Stimulated activated CD8-positive, alpha-beta memory T cell treated with anti-CD3 and anti-CD28 coated beads, Interleukin-4, amount 100 ng/mL, for 4 hours (primary cell): ENCODE measurements at regions not wholly inside any gene's neighbourhood (a gene's known extent, or its start where the extent isn't known, plus 50 kb on each side); places are given as distances from the start of the nearest gene placed in this dataset.
"Not testable (repeated sequence)": the region's sequence is repeated elsewhere in the genome, so short reads cannot be mapped to it uniquely, and the experiment has no call there.

Experiments used
- DNase-seq, 2 donors: peaks; one replicate each; pipeline ENCODE4 v3.0.0-alpha.2; 2020; ENCODE audit warnings: low read depth in 2 of 2, low spot score in 1 of 2

DNA sequence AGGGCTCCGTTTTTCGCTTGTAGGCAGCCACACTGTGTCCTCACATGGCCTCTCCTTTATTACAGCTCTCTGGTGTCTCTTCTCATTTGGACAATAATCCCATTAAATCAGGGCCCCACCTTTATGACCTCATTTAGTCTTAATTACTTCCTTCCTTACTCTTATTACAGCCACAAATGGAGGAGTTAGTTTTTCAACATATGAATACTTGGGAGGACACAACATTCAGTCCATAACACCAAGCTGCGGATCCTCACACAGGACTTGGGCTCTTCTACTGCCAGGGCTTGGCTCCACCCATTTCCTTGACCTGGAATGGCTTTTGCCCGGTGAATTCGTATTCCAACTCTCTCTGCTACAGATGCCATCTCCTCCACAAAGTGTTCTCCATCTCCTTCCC lies 74.3 kb upstream of the SLC7A14 start:
- no peak for DNase-seq

DNA sequence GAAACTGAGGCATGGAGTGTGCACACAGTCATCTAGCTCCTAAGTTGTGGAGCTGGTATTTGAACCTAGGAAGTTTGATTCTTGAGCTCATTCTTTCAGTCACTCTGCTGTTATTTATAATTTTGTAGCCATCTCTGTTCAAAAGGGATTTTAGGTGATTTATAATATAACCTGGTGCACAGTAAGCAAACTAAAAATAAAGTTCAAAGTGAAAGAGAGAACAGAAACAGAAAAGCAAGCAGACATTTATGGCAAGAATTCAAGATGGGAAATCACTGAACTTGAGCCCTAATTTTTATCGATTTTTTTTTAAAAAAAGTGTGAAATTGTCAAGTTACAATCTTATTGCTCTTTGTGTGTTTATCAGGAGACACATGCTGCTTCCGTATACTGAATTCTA lies 71.4 kb upstream of the SLC7A14 start:
- DNase-seq: no peak

DNA sequence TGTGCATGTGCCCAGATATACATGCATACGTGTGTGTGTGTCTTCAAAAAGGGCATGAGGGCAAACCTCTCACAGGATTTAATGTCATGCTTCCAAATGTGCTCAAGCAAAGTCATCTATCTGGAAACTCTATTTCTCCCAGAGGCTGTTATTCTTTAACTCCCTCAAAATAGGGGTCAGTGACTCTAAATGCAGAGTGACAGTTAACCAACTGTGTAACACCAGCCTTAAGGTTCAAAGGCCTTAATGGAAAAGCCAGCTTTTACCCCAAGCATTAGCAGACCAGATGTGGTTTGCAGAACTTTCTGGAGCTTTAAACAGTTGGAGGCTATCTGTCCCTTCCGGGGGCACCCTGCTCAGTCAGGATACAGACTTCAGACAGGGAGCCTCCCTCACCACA lies 70.4 kb upstream of the SLC7A14 start:
- no peak for DNase-seq

DNA sequence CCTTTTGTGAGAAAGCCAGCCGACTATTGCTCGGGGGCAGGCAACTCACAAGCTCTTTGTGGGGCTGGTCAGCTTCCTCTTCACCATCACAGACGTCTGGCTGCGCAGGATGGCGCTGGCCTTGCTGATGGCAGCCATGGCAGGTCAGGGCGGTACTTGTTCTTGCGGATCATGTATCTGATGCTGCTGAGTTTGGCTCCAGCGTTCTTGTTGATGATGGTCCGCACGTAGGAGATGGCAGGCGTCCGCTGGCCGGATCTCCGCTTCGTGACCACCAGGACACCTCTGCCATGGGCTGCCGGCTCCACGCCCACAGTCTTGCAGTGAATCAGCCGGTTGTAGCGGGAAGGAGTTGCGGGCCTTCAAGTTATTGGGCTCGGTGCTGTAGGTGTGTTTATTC lies 67.9 kb upstream of the SLC7A14 start:
- DNase-seq: no peak

DNA sequence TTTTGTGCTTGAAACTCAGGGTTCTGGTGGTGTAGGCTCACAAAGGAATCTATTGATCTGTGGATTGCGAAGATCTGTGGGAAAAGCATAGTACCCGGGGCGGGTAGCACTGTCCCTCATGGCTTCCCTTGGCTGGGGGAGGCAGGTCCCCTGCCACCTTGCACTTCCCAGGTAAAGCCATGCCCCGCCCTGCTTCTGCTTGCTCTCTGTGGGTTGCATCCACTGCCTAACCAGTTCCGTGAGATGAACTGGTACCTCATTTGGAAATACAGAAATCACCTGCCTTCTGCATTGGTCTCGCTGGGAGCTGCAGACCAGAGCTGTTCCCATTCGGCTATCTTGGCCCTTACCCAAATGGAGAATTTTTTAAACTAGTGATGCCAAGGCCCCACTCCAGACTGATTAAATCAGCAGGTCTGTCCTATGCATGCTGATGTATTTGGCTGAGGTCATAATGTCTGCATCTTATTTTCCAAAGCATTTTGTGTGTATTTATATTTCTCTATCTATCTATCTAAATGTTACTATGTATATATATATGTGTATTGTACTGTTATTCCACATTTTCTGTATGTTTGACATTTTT lies 65.5 kb upstream of the SLC7A14 start:
- no peak for DNase-seq

DNA sequence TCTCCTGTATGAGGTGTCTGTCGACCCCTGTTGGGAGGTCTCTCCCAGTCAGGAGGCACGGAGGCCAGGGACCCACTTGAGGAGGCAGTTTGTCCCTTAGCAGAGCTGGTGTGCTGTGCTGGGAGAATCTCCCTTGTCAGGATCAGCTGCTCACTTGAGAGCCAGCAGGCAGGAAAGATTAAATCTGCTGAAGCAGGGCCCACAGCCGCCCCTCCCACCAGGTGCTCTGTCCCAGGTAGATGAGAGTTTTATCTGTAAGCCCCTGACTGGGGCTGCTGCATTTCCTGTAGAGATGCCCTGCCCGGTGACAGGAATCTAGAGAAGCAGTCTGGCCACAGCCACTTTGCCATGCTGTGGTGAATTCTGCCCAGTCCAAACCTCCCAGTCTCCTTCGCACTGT lies 64.7 kb upstream of the SLC7A14 start:
- not testable (repeated sequence) for DNase-seq

DNA sequence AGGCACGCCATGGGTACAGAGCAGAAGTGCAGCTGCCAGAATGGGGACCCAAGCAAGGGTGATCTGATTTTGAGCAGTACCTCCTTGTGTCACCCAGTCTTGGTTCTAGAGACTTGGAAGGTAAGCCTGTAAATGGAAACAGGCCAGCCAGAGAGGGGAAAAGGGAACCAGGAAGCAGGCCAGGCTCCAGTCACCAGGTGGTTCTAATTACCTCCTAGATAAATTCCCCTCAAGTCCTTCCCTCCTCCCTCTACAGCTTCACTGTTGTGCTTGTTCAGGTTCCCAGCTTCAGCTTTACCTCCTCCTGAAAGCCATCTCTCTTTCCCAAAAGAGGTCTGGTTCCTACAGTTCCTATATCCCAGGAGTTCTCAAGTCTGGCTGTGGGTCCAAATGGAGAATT lies 58.8 kb upstream of the SLC7A14 start:
- no peak for DNase-seq

DNA sequence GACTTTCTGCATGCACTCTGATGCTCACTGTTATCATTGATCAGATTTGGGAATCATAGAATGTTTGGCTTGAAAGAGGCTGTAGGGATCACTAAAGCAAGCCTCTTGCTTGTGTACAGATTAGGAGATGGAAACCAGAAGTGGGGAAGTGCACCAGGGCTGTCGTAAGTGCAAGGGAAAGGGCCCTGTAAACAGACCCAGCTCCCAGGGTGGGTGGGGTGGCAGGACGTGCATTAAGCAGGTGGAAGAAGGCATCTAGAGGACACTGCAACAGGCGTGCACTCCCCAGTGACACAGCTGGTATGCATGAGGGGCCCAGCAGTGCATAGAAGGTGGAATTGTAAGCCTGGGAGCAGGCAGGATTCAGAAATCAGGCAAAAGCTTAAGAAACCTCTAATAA lies 58.0 kb upstream of the SLC7A14 start:
- DNase-seq: no peak

DNA sequence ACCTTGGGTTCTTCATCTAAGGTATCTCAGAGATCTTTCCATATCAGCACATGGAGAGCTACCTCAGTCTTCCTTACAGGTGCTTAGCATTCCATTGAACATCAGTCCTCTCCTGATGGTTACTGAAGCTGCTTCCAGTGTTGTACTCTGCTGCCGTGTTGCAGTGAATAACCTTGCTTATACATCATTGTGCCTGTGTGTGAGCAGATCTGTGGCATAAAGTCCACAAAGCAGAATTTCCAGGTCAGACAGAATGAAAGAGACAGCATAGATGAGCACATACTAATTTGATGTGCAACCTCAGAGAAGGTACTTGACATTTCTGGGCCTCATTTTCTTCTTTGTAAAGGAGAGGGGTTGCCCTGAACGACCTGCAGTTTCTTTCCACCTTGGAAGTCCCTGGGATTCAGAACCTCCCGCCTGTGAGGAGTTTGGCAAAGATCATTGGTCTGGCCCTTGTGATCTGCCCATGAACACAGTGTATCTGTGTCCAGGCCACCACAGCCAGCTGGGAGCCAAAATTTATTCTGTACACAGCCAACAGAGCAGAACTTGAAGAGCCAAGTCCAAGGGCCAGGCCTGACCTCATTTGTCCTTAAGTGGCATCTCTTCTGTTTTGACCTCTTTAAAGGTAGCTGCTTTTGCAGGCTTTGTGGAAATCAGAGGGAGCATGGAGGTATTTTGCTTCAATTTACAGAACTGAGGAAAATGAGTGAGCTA lies 57.2 kb upstream of the SLC7A14 start:
- no peak for DNase-seq

DNA sequence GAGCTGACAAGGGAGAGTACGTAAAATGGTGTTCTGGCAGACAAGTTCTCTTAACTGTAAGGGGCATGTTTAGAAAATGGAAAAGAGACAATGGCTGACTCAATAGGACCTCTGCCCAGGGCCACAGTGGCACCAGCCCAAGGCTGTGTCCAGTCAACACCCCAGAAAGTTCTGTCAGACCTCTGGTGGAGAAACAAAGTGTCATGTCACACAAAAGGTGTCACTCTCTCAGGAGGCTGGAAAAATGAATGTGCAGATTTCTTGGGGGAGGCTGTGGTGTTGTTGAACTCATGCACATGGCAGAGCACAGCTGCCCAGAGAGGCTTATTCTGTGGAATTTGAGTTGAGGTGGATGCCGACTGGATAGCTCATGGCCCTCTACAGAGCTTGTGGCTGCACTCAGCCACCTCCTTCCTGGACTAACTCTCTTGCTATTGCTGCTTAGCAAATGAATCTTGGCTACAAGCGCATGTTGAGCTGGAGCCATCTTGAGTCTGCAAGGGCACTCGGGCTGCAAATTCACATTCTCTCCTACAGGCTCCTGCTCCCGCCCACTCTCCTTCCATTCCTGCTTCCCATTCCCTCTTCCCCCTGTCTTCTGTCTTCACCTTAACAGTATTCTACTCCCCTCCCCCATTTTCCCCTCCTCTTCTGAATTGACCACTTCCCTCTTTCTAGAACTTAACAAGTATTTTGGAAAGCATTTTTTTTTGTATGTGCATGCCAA lies 55.8 kb upstream of the SLC7A14 start:
- DNase-seq: no peak

DNA sequence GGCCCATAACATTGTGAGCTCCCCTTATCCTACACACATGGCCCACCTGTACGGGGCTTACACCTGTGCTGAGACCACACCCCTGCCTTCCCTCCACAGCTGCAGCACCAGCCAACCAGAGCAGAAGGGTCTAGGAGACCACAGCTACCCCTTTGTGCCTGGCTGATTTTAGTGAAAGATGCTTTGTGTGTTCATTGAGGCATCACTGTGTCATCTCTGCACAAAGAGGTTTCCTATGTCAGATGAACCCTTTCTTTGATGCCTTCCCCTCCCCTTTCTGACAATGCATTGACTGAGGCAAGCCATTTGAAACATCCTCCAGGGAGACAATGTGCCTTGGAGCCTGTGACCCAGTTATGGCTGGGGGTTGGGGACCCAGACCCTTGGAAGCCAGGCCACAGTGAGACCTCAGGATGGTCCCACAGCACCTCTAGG lies 54.9 kb upstream of the SLC7A14 start:
- DNase-seq: no peak

DNA sequence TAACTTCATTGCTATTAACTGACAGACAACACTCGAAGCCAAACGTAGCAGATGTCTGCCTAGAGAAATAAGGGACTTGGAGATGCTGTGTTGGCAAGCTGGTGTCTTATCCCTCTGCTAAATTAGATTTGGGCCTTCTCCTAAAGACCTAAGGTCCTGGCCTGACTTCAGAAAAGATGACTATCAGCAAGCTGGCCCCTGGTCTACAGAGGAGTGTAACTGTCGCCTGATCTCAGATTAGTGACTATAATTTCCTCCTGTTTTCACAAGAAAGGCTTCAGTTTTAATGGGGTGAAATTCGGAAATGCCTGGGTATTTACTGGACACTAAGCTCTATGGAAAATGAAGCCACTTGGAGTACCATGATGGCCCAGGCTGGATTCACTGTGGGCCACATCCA lies 53.1 kb upstream of the SLC7A14 start:
- no peak for DNase-seq

DNA sequence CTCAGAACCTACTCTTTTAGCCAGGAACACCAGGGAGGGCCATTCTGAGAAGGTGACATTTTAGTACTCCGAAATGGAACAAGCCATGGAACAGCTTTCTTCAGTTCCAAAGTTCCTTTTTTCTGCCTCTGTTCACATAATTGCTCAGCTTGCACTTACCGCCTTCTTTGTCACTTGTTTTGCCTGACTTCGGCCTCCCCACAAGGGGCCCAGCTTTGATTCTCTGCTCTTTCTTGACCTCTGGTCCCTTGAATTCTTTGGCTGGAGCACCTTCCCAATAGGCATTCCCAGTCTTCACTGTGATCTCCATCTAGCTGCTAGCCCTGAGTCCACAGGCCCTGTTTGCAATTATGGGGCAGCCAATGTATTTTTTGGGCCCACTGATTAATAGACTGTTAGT lies 51.4 kb upstream of the SLC7A14 start:
- no peak for DNase-seq

DNA sequence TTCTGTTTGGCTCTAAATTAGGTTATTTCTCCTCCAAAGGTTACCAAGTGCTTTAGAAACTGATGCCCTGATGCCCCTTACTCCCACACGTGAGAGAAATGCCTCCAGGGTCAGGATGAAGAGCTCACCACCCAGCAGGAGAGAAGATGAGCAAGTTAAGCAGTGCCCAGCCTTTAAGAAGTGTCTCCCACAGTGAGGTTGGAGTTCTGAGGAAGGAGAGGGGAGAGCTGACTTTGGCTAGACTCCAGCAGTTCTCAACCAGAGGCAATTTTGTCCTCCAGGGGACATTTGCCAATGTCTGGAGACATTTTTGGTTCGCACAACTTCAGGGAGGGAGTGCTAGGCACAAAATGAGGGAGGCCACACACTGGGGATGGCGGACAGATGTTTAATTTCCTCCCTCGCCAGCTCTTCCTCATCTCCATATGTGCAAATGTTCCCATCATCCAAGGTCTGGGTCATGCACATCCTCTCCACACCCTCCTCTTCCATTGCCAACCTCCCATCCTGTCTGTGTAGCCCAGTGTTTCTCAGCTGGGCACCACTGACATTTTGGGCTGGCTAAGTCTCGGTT lies 50.6 kb upstream of the SLC7A14 start:
- DNase-seq: no peak
